ENCODE measurements at regions not wholly inside any gene's neighbourhood (a gene's known extent, or its start where the extent isn't known, plus 50 kb on each side); places are given as distances from the start of the nearest gene placed in this dataset.
"Not testable (repeated sequence)": the region's sequence is repeated elsewhere in the genome, so short reads cannot be mapped to it uniquely, and the experiment has no call there.

GRCh38 chr3:153495422-153495821 is 333.4 kb downstream of the RAP2B start:
- H3K27ac ChIP-seq (ENCODE audit: low read depth, low read length), result no peak overlapping the region
- no peaks in the 10 kb centered on the region for H4K20me1 ChIP-seq (ENCODE audit: control insufficient read depth, insufficient read depth, low read depth, low read length)
- no peaks in the 10 kb centered on the region for H3K4me1 ChIP-seq (ENCODE audit: control insufficient read depth, low read length)
- H3K4me2 ChIP-seq (ENCODE audit: low read length), result no peak overlapping the region
- H3K27me3 ChIP-seq (ENCODE audit: control insufficient read depth, low read length), result no peaks in the 10 kb centered on the region
- H3K9me3 ChIP-seq (ENCODE audit: control insufficient read depth, insufficient read depth, low read length), result no peaks in the 10 kb centered on the region
- no peak for TF ChIP-seq EZH2phosphoT487 (IDR thresholded peaks at IDR 0.05; ENCODE audit: borderline replicate concordance, low read length)
- no peak for TF ChIP-seq CTCF (IDR thresholded peaks at IDR 0.05; ENCODE audit: low read depth, low read length, poor library complexity, severe bottlenecking)
- no peaks in the 10 kb centered on the region for H3K9me2 ChIP-seq (replicated peaks; ENCODE audit: control insufficient read depth, low read length)
- no peak overlapping the region for H3K4me3 ChIP-seq (ENCODE audit: low read length)
- no peaks in the 10 kb centered on the region for H3K79me2 ChIP-seq (ENCODE audit: control insufficient read depth, low read length)
- H3F3A ChIP-seq (ENCODE audit: control insufficient read depth, insufficient read depth), result no peaks in the 10 kb centered on the region
- H3K36me3 ChIP-seq (ENCODE audit: control insufficient read depth, low read length), result no peaks in the 10 kb centered on the region

- H4K20me1 ChIP-seq (ENCODE audit: control insufficient read depth, insufficient read depth, low read depth, low read length), result no peaks in the 10 kb centered on the region
- no peaks in the 10 kb centered on the region for H3K36me3 ChIP-seq (ENCODE audit: control insufficient read depth, low read length)
- no peaks in the 10 kb centered on the region for H3K4me1 ChIP-seq (ENCODE audit: control insufficient read depth, low read length)
- H3F3A ChIP-seq (ENCODE audit: control insufficient read depth, insufficient read depth), result no peaks in the 10 kb centered on the region
- H3K27ac ChIP-seq (ENCODE audit: low read depth, low read length), result no peak overlapping the region
- H3K9me2 ChIP-seq (replicated peaks; ENCODE audit: control insufficient read depth, low read length), result no peaks in the 10 kb centered on the region
- no peaks in the 10 kb centered on the region for H3K9me3 ChIP-seq (ENCODE audit: control insufficient read depth, insufficient read depth, low read length)
- H3K4me3 ChIP-seq (ENCODE audit: low read length), result no peak overlapping the region
- H3K4me2 ChIP-seq (ENCODE audit: low read length), result no peak overlapping the region
- H3K79me2 ChIP-seq (ENCODE audit: control insufficient read depth, low read length), result no peaks in the 10 kb centered on the region
- no peak for TF ChIP-seq EZH2phosphoT487 (IDR thresholded peaks at IDR 0.05; ENCODE audit: borderline replicate concordance, low read length)
- no peak for TF ChIP-seq CTCF (IDR thresholded peaks at IDR 0.05; ENCODE audit: low read depth, low read length, poor library complexity, severe bottlenecking)
- H3K27me3 ChIP-seq (ENCODE audit: control insufficient read depth, low read length), result no peaks in the 10 kb centered on the region
Observed at GRCh38 chr3:153502682-153503081, 340.7 kb downstream of the RAP2B start.

GRCh38 chr3:153503873-153504272 is 341.8 kb downstream of the RAP2B start:
- Histone ChIP-seq H3K4me3 (ENCODE audit: low read length) (no peak overlapping the region), H4K20me1 (ENCODE audit: control insufficient read depth, insufficient read depth, low read depth, low read length) (no peaks in the 10 kb centered on the region), H3K79me2 (ENCODE audit: control insufficient read depth, low read length) (no peaks in the 10 kb centered on the region), H3K9me2 (replicated peaks; ENCODE audit: control insufficient read depth, low read length) (no peaks in the 10 kb centered on the region), H3K36me3 (ENCODE audit: control insufficient read depth, low read length) (no peaks in the 10 kb centered on the region), H3K4me2 (ENCODE audit: low read length) (no peak overlapping the region), H3K9me3 (ENCODE audit: control insufficient read depth, insufficient read depth, low read length) (no peaks in the 10 kb centered on the region), H3F3A (ENCODE audit: control insufficient read depth, insufficient read depth) (no peaks in the 10 kb centered on the region), H3K4me1 (ENCODE audit: control insufficient read depth, low read length) (no peaks in the 10 kb centered on the region), H3K27me3 (ENCODE audit: control insufficient read depth, low read length) (no peaks in the 10 kb centered on the region), H3K27ac (ENCODE audit: low read depth, low read length) (no peak overlapping the region)
- TF ChIP-seq CTCF (IDR thresholded peaks at IDR 0.05; ENCODE audit: low read depth, low read length, poor library complexity, severe bottlenecking) (no peak), EZH2phosphoT487 (IDR thresholded peaks at IDR 0.05; ENCODE audit: borderline replicate concordance, low read length) (no peak)

GRCh38 chr3:153506205-153506604 is 344.2 kb downstream of the RAP2B start:
- H3K4me1 ChIP-seq (ENCODE audit: control insufficient read depth, low read length); H3K79me2 ChIP-seq (ENCODE audit: control insufficient read depth, low read length); H3K27me3 ChIP-seq (ENCODE audit: control insufficient read depth, low read length); H3K27ac ChIP-seq (ENCODE audit: low read depth, low read length); H4K20me1 ChIP-seq (ENCODE audit: control insufficient read depth, insufficient read depth, low read depth, low read length); H3F3A ChIP-seq (ENCODE audit: control insufficient read depth, insufficient read depth); H3K4me2 ChIP-seq (ENCODE audit: low read length); H3K36me3 ChIP-seq (ENCODE audit: control insufficient read depth, low read length); H3K9me3 ChIP-seq (ENCODE audit: control insufficient read depth, insufficient read depth, low read length); H3K9me2 ChIP-seq (replicated peaks; ENCODE audit: control insufficient read depth, low read length); H3K4me3 ChIP-seq (ENCODE audit: low read length): not testable (repeated sequence)

- H3K4me1 ChIP-seq (ENCODE audit: control insufficient read depth, low read length); H3K79me2 ChIP-seq (ENCODE audit: control insufficient read depth, low read length); H3K9me3 ChIP-seq (ENCODE audit: control insufficient read depth, insufficient read depth, low read length); H3K27ac ChIP-seq (ENCODE audit: low read depth, low read length); H3K9me2 ChIP-seq (replicated peaks; ENCODE audit: control insufficient read depth, low read length); H4K20me1 ChIP-seq (ENCODE audit: control insufficient read depth, insufficient read depth, low read depth, low read length); H3K4me3 ChIP-seq (ENCODE audit: low read length); H3F3A ChIP-seq (ENCODE audit: control insufficient read depth, insufficient read depth); H3K36me3 ChIP-seq (ENCODE audit: control insufficient read depth, low read length); H3K27me3 ChIP-seq (ENCODE audit: control insufficient read depth, low read length); H3K4me2 ChIP-seq (ENCODE audit: low read length): not testable (repeated sequence)
Observed at GRCh38 chr3:153506686-153507085, 344.7 kb downstream of the RAP2B start.
